ENCODE measurements at regions not wholly inside any gene's neighbourhood (a gene's known extent, or its start where the extent isn't known, plus 50 kb on each side); places are given as distances from the start of the nearest gene placed in this dataset.

DNA sequence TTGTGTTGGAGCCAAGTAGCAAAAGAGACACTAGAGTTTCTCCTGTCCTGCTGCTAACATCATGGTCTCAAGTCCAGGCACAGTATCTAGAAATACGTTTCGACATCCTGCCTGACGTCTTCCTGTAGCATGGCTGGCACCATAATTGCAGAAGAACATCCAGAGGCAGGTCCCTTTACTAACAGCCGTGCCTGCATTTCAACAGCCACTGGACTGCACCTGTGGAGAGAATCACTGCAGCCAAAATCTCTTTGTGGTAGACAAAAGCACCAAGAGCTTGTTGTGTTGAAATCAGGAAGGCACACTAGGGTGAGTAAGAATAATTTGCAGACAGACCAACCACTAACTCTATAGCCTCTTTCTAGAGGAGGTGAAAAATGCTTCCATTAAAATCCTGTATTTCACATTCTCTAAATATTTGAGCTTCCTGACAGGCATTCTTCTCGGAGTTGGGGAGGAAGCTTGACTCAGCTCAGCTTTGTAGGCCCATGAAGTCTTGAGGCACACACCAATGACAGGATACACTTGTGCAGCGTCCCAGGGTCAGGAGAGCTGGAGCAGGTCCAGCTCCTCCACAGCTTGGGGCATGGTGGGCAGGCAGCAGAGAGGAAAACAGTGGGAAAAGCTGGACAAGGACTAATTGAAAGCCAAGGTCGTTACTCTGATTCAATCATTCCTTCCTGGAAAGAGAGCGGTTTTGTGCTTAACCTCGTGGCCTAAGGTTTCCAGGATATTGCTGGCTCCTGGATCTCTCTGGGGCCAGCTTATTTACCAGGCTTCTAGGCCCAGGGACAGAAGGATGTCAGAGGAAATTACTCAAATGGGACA is 244.9 kb downstream of the FAM43A start:
- peaks cover 7% of the 10 kb centered on the region; the same call in 2 of the 3 replicates for H3K4me1 Mint-ChIP-seq
- Histone ChIP-seq H3K9me2 (ENCODE audit: insufficient read depth) (peaks cover 5% of the 10 kb centered on the region; the same call in 1 of the 2 replicates), H3K4me3 (no peak overlapping the region), H3K4me1 (ENCODE audit: insufficient read depth) (no peaks in the 10 kb centered on the region; the same call in 1 of the 2 replicates), H3K36me3 (ENCODE audit: insufficient read depth) (0 out of 2 replicates have a peak, but pooled peaks cover 3% of the 10 kb centered on the region), H4K20me1 (replicated peaks; ENCODE audit: insufficient read depth) (no peaks in the 10 kb centered on the region), H3F3A (replicated peaks; ENCODE audit: low read depth) (no peaks in the 10 kb centered on the region), H3K4me2 (no peak overlapping the region), H3K27ac (ENCODE audit: low read depth) (no peak overlapping the region), H2AFZ (peak overlapping the region; percentile 6), H3K27me3 (ENCODE audit: insufficient read depth) (no peaks in the 10 kb centered on the region), H3K79me2 (replicated peaks; ENCODE audit: insufficient read depth) (no peaks in the 10 kb centered on the region)
- peaks cover 8% of the 10 kb centered on the region; the same call in 2 of the 3 replicates for H3K36me3 Mint-ChIP-seq (ENCODE audit: low read depth)
- H3K9me3 Mint-ChIP-seq: peaks cover 29% of the 10 kb centered on the region; the same call in 2 of the 3 replicates
- peaks cover 6% of the 10 kb centered on the region for H3K27me3 Mint-ChIP-seq (ENCODE audit: insufficient read depth, low read depth, poor library complexity)
- DNase-seq (ENCODE audit: low spot score): peak; percentile 17
- H3K4me3 Mint-ChIP-seq: no peak overlapping the region
- no peak overlapping the region; the same call in 1 of the 2 replicates for H3K27ac Mint-ChIP-seq
- no peak for ATAC-seq
- TF ChIP-seq, protein P1, sequence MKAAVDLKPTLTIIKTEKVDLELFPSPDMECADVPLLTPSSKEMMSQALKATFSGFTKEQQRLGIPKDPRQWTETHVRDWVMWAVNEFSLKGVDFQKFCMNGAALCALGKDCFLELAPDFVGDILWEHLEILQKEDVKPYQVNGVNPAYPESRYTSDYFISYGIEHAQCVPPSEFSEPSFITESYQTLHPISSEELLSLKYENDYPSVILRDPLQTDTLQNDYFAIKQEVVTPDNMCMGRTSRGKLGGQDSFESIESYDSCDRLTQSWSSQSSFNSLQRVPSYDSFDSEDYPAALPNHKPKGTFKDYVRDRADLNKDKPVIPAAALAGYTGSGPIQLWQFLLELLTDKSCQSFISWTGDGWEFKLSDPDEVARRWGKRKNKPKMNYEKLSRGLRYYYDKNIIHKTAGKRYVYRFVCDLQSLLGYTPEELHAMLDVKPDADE (IDR thresholded peaks at IDR 0.05): no peak
- TF ChIP-seq EZH2phosphoT487 (IDR thresholded peaks at IDR 0.05; ENCODE audit: unreplicated experiment) (no peak), EZH2 (IDR thresholded peaks at IDR 0.05; ENCODE audit: low read depth, unreplicated experiment) (no peak), STAT1 (IDR thresholded peaks at IDR 0.05; ENCODE audit: unreplicated experiment) (no peak), ZNF114 (CRISPR knock-in tag; IDR thresholded peaks at IDR 0.05) (no peak), POLR2AphosphoS5 (IDR thresholded peaks at IDR 0.05; ENCODE audit: low read depth) (no peak), ZNF331 (CRISPR knock-in tag; IDR thresholded peaks at IDR 0.05; ENCODE audit: low read depth) (no peak), CREB1 (CRISPR knock-in tag; IDR thresholded peaks at IDR 0.05; ENCODE audit: low read depth) (no peak), NANOG (IDR thresholded peaks at IDR 0.05; ENCODE audit: borderline replicate concordance) (no peak)
- TF ChIP-seq, protein P2, sequence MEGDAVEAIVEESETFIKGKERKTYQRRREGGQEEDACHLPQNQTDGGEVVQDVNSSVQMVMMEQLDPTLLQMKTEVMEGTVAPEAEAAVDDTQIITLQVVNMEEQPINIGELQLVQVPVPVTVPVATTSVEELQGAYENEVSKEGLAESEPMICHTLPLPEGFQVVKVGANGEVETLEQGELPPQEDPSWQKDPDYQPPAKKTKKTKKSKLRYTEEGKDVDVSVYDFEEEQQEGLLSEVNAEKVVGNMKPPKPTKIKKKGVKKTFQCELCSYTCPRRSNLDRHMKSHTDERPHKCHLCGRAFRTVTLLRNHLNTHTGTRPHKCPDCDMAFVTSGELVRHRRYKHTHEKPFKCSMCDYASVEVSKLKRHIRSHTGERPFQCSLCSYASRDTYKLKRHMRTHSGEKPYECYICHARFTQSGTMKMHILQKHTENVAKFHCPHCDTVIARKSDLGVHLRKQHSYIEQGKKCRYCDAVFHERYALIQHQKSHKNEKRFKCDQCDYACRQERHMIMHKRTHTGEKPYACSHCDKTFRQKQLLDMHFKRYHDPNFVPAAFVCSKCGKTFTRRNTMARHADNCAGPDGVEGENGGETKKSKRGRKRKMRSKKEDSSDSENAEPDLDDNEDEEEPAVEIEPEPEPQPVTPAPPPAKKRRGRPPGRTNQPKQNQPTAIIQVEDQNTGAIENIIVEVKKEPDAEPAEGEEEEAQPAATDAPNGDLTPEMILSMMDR (conservative IDR thresholded peaks at IDR 0.05; ENCODE audit: low read depth in 2 of 2): no peak
- TF ChIP-seq, protein P3, sequence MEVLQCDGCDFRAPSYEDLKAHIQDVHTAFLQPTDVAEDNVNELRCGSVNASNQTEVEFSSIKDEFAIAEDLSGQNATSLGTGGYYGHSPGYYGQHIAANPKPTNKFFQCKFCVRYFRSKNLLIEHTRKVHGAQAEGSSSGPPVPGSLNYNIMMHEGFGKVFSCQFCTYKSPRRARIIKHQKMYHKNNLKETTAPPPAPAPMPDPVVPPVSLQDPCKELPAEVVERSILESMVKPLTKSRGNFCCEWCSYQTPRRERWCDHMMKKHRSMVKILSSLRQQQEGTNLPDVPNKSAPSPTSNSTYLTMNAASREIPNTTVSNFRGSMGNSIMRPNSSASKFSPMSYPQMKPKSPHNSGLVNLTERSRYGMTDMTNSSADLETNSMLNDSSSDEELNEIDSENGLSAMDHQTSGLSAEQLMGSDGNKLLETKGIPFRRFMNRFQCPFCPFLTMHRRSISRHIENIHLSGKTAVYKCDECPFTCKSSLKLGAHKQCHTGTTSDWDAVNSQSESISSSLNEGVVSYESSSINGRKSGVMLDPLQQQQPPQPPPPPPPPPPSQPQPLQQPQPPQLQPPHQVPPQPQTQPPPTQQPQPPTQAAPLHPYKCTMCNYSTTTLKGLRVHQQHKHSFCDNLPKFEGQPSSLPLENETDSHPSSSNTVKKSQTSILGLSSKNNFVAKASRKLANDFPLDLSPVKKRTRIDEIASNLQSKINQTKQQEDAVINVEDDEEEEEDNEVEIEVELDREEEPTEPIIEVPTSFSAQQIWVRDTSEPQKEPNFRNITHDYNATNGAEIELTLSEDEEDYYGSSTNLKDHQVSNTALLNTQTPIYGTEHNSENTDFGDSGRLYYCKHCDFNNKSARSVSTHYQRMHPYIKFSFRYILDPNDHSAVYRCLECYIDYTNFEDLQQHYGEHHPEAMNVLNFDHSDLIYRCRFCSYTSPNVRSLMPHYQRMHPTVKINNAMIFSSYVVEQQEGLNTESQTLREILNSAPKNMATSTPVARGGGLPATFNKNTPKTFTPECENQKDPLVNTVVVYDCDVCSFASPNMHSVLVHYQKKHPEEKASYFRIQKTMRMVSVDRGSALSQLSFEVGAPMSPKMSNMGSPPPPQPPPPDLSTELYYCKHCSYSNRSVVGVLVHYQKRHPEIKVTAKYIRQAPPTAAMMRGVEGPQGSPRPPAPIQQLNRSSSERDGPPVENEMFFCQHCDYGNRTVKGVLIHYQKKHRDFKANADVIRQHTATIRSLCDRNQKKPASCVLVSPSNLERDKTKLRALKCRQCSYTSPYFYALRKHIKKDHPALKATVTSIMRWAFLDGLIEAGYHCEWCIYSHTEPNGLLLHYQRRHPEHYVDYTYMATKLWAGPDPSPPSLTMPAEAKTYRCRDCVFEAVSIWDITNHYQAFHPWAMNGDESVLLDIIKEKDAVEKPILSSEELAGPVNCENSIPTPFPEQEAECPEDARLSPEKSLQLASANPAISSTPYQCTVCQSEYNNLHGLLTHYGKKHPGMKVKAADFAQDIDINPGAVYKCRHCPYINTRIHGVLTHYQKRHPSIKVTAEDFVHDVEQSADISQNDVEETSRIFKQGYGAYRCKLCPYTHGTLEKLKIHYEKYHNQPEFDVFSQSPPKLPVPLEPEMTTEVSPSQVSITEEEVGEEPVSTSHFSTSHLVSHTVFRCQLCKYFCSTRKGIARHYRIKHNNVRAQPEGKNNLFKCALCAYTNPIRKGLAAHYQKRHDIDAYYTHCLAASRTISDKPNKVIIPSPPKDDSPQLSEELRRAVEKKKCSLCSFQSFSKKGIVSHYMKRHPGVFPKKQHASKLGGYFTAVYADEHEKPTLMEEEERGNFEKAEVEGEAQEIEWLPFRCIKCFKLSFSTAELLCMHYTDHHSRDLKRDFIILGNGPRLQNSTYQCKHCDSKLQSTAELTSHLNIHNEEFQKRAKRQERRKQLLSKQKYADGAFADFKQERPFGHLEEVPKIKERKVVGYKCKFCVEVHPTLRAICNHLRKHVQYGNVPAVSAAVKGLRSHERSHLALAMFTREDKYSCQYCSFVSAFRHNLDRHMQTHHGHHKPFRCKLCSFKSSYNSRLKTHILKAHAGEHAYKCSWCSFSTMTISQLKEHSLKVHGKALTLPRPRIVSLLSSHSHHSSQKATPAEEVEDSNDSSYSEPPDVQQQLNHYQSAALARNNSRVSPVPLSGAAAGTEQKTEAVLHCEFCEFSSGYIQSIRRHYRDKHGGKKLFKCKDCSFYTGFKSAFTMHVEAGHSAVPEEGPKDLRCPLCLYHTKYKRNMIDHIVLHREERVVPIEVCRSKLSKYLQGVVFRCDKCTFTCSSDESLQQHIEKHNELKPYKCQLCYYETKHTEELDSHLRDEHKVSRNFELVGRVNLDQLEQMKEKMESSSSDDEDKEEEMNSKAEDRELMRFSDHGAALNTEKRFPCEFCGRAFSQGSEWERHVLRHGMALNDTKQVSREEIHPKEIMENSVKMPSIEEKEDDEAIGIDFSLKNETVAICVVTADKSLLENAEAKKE (CRISPR knock-in tag; IDR thresholded peaks at IDR 0.05): no peak
- TF ChIP-seq, protein P4, sequence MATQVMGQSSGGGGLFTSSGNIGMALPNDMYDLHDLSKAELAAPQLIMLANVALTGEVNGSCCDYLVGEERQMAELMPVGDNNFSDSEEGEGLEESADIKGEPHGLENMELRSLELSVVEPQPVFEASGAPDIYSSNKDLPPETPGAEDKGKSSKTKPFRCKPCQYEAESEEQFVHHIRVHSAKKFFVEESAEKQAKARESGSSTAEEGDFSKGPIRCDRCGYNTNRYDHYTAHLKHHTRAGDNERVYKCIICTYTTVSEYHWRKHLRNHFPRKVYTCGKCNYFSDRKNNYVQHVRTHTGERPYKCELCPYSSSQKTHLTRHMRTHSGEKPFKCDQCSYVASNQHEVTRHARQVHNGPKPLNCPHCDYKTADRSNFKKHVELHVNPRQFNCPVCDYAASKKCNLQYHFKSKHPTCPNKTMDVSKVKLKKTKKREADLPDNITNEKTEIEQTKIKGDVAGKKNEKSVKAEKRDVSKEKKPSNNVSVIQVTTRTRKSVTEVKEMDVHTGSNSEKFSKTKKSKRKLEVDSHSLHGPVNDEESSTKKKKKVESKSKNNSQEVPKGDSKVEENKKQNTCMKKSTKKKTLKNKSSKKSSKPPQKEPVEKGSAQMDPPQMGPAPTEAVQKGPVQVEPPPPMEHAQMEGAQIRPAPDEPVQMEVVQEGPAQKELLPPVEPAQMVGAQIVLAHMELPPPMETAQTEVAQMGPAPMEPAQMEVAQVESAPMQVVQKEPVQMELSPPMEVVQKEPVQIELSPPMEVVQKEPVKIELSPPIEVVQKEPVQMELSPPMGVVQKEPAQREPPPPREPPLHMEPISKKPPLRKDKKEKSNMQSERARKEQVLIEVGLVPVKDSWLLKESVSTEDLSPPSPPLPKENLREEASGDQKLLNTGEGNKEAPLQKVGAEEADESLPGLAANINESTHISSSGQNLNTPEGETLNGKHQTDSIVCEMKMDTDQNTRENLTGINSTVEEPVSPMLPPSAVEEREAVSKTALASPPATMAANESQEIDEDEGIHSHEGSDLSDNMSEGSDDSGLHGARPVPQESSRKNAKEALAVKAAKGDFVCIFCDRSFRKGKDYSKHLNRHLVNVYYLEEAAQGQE (IDR thresholded peaks at IDR 0.05; ENCODE audit: unreplicated experiment): no peak

Data from GM23338 (cell line).